NCI-H2196 (cell line): ENCODE measurements at regions not wholly inside any gene's neighbourhood (a gene's known extent, or its start where the extent isn't known, plus 50 kb on each side); places are given as distances from the start of the nearest gene placed in this dataset.
"Not testable (repeated sequence)": the region's sequence is repeated elsewhere in the genome, so short reads cannot be mapped to it uniquely, and the experiment has no call there.

Experiments
- DNase-seq: peaks from one replicate; lab custom pipeline; 2025; ENCODE audit not compliant: unreplicated experiment; lab: John Stamatoyannopoulos, UW

DNA sequence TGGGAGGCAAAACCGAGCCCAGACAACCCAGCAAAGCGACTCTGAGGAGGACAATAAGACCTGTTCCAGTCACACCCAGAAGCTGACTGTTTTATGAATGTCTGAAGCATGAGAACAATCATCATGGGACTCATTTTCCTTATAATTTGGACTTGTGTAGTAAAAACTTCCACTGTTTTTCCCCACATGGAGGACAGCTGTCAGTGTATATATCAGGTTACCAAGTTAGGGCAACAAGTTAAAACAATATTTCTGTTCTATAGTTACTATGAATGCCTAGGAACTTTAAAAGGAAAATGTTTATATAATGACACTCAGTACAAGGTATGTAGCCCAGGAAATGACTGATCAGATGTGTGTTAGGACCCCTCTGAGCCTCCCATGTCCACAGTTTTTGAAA, 528.2 kb upstream of the TSPY4 start:
- no peak for DNase-seq

GRCh38 chrY:8814143-8814542, 523.1 kb upstream of the TSPY4 start:
- DNase-seq = no peak

DNA sequence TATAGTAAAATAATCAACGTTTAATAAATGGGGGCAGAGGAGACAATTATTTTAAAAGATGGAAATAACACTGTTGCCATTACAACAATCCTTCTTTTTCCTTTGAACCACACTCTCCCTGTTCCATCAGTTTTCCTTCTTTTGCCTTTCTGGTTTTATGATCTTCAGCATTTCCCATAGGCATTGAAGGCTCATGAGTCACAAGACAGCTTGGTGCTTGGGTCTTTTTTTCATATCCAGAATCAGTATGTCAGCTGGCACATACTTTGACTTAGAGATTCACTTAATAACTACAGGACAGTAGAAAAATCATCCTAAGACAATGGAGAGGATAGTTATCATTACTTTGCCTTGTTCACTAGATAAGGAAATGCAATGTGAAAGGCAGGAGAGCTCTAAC, 521.6 kb upstream of the TSPY4 start:
- DNase-seq = no peak

GRCh38 chrY:8820032-8820431, 517.2 kb upstream of the TSPY4 start:
- DNase-seq = no peak

DNA sequence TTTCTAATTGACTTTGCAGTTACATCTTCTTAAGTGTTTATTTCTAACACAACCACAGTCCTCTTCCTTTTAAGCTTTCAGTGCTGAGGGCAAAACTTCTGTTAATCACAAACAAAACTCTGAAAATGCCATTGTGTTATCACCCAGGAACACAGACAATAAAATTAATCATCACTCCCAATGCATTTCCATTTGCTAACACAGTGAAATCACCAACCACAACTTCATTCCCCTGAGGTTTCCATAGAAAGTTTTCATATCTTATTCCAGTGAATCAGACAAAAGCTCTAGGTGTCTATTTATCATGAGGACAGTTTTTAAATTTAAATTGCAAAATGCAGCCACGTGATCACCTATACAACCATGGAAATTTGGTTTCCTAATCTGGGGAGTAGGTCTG, 516.2 kb upstream of the TSPY4 start:
- no peak for DNase-seq

- no peak for DNase-seq
Observed at GRCh38 chrY:8852278-8852677, 485.0 kb upstream of the TSPY4 start.

GRCh38 chrY:8888371-8888770, 448.9 kb upstream of the TSPY4 start:
- DNase-seq = no peak

- no peak for DNase-seq
Observed at GRCh38 chrY:8897876-8898275, 439.4 kb upstream of the TSPY4 start.

GRCh38 chrY:8905141-8905540, 432.1 kb upstream of the TSPY4 start:
- no peak for DNase-seq

DNA sequence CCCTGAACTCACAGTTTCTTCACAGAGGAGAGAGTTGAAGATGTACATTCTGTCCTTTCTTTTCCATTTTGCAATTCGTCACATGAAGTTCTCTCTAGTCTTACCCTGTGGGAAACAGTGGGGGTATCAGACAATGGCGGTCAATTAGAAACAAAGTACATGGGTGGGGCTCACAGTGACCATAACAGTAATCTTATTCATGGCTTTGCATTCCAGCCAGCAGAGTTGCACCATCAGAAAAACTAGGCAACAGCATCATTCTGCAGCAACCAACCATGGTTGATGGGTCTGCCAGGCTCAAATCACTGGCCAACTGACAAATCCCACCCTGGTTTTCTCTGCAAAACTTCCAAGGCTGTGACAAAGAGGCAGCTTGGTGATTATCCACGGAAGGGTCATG, 414.7 kb upstream of the TSPY4 start:
- DNase-seq = not testable (repeated sequence)
